RWPE2 (cell line): ENCODE measurements at regions not wholly inside any gene's neighbourhood (a gene's known extent, or its start where the extent isn't known, plus 50 kb on each side); places are given as distances from the start of the nearest gene placed in this dataset.

ENCODE experiments used
- ATAC-seq: fragments of 200-7000 bp; cut with Tn5 transposase; 3 replicates; pipeline ENCODE4 v1.9.1; 2021; ENCODE audit warnings: low read depth
- DNase-seq: peaks from one replicate; pipeline ENCODE4 v3.0.0-alpha.2; 2020; ENCODE audit warnings: low spot score
- H3K27ac ChIP-seq: fragments of 450-650 bp; 2 replicates; pipeline ENCODE4 v1.5.1; 2017; ENCODE audit warnings: mild to moderate bottlenecking; ENCODE audit not compliant: poor library complexity, severe bottlenecking
- H3K27me3 ChIP-seq: fragments of 250-450 bp; sonication (Bioruptor Pico); 2 replicates; pipeline ENCODE4 v1.5.1; 2021; ENCODE audit warnings: mild to moderate bottlenecking, moderate library complexity; ENCODE audit not compliant: insufficient read depth, poor library complexity, severe bottlenecking
- H3K36me3 ChIP-seq: fragments of 250-450 bp; sonication (Bioruptor Pico); 2 replicates; pipeline ENCODE4 v1.5.1; 2020; ENCODE audit warnings: low read depth, mild to moderate bottlenecking, moderate library complexity
- H3K4me1 ChIP-seq: fragments of 250-450 bp; sonication (Bioruptor Pico); 2 replicates; pipeline ENCODE4 v1.5.1; 2021; ENCODE audit warnings: mild to moderate bottlenecking, moderate library complexity; ENCODE audit not compliant: insufficient read depth, poor library complexity, severe bottlenecking
- H3K4me3 ChIP-seq: fragments of 250-450 bp; sonication (Bioruptor Pico); 2 replicates; pipeline ENCODE4 v1.5.1; 2021; ENCODE audit warnings: mild to moderate bottlenecking, moderate library complexity; ENCODE audit not compliant: severe bottlenecking
- H3K9me3 ChIP-seq: fragments of 250-450 bp; sonication (Bioruptor Pico); 2 replicates; pipeline ENCODE4 v1.5.1; 2021; ENCODE audit warnings: mild to moderate bottlenecking, moderate library complexity; ENCODE audit not compliant: severe bottlenecking
- TF ChIP-seq, protein P1 (sequence below): fragments of 450-650 bp; IDR thresholded peaks from one replicate; pipeline ENCODE4 v1.5.1; 2017; ENCODE audit warnings: mild to moderate bottlenecking, moderate library complexity; ENCODE audit not compliant: poor library complexity, severe bottlenecking

DNA sequence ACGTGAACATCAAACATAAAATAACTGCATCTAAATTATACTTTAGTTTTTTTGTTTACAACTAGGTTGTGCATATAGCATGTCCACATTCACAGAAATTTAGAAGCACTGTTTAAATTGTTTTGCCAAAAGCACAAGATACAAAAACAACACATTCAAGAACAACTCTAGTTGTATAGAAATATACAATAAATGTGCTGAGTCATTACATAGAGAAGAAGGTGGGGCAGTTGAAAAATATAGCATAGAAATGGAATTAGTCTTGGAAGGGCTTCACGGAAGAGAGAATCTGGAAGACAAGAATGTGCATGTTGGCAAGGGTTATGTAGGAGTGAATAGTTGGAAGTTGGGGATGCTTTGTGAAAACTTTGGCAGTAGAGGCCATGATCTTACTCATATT, 239.0 kb upstream of the GLRA2 start:
- Histone ChIP-seq H3K9me3 (no peaks in the 10 kb centered on the region), H3K27me3 (no peaks in the 10 kb centered on the region), H3K27ac (no peak overlapping the region), H3K4me1 (no peaks in the 10 kb centered on the region), H3K36me3 (no peaks in the 10 kb centered on the region), H3K4me3 (no peak overlapping the region)
- TF ChIP-seq, protein P1, sequence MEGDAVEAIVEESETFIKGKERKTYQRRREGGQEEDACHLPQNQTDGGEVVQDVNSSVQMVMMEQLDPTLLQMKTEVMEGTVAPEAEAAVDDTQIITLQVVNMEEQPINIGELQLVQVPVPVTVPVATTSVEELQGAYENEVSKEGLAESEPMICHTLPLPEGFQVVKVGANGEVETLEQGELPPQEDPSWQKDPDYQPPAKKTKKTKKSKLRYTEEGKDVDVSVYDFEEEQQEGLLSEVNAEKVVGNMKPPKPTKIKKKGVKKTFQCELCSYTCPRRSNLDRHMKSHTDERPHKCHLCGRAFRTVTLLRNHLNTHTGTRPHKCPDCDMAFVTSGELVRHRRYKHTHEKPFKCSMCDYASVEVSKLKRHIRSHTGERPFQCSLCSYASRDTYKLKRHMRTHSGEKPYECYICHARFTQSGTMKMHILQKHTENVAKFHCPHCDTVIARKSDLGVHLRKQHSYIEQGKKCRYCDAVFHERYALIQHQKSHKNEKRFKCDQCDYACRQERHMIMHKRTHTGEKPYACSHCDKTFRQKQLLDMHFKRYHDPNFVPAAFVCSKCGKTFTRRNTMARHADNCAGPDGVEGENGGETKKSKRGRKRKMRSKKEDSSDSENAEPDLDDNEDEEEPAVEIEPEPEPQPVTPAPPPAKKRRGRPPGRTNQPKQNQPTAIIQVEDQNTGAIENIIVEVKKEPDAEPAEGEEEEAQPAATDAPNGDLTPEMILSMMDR: no peak
- ATAC-seq (no peak), DNase-seq (no peak)

DNA sequence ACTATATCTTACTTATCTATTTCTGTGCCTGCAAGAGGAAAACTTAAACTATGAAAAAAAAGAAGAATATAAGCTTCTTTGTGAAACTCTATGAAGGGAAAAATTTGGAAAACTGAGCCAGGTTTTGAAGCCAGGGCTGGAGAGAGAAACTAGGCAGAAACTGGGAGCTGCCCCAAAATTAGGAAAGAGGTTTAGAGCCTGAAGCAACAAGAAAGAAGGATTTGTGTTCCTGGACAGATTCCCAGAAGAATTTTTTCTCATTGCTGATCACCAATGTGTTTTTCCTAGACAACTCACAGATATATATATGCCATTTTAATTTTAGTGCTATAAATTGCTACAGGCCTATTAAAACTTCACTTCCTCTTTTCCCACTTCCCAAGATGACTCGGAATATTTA, 245.0 kb upstream of the GEMIN8 start:
- H3K27me3 ChIP-seq: no peaks in the 10 kb centered on the region

DNA sequence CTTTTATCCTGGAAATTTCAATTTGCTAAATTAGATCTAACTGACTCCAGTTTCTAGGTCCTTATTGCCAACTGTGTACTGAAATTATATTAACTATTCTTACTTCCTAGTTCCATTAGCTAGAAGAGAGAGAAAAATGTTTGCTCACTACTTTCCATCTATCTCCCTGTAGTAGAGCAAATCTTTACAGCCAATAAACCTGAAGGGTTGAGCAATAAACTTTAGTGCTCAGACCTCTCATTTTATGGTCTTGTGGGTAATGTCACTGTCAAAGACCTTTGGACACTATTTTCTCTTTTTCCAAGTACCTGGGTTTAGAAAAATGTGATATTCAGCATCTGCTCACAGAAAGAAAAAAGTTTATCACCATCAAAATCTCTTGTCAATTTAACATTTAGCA, 237.5 kb upstream of the GEMIN8 start:
- H3K4me1 ChIP-seq: no peaks in the 10 kb centered on the region
- ATAC-seq (no peak), DNase-seq (no peak)
- TF ChIP-seq, protein P1: no peak
- no peaks in the 10 kb centered on the region for H3K9me3 ChIP-seq
- no peak overlapping the region for H3K27ac ChIP-seq
- no peaks in the 10 kb centered on the region for H3K27me3 ChIP-seq
- no peaks in the 10 kb centered on the region for H3K36me3 ChIP-seq
- H3K4me3 ChIP-seq: no peak overlapping the region

More for the DNA sequence above, 245.0 kb upstream of the GEMIN8 start:
- H3K36me3 ChIP-seq: no peaks in the 10 kb centered on the region
- ATAC-seq (no peak), DNase-seq (no peak)
- H3K9me3 ChIP-seq: no peaks in the 10 kb centered on the region
- TF ChIP-seq, protein P1: no peak
- no peak overlapping the region for H3K4me3 ChIP-seq
- H3K27ac ChIP-seq: no peak overlapping the region
- no peaks in the 10 kb centered on the region for H3K4me1 ChIP-seq

DNA sequence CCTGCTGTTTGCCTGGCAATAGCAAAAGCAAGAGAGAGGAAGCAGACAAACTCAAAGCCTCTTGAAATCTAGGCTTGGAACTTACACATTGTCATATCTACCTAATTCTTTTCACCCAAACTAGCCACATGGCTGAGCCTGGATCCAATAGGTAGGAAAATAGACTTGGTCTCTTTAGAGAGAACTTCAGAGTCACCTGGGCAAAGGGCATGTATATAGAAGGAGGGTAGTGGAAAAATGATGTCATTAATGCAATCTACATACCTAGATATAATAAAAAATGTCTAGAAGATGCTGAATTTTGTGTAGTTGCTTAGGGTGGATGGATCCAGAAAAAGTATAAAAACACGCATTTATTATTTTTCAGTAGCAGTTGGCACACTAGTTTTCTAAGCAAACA, 237.0 kb upstream of the GEMIN8 start:
- TF ChIP-seq, protein P1: no peak
- Histone ChIP-seq H3K27ac (no peak overlapping the region), H3K36me3 (no peaks in the 10 kb centered on the region), H3K4me1 (no peaks in the 10 kb centered on the region), H3K27me3 (no peaks in the 10 kb centered on the region), H3K9me3 (no peaks in the 10 kb centered on the region), H3K4me3 (no peak overlapping the region)
- DNase-seq (no peak), ATAC-seq (no peak)

DNA sequence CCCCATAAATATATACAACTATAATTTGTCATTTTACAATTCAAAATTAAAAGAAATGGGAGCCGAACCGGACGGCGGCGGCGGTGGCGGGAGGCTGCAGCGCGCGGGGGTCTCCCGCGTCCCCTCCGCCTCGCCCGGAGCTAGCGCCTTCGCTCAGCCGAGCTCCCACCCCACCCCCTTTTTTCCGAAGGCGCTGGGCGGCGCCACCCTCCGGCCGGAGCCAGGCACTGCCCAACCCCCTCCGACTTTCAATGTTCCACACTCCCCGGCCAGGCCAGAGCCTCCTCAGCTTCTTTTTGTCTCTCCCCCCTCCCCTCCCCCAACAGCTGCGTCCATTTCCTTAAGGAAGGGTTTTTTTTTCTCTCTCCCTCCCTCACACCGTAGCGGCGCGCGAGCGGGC, 214.1 kb upstream of the GEMIN8 start:
- Histone ChIP-seq H3K36me3 (no peaks in the 10 kb centered on the region), H3K27me3 (no peaks in the 10 kb centered on the region)

More for the DNA sequence above, 214.1 kb upstream of the GEMIN8 start:
- DNase-seq (no peak), ATAC-seq (no peak)
- Histone ChIP-seq H3K27ac (no peak overlapping the region), H3K4me3 (no peak overlapping the region), H3K9me3 (no peaks in the 10 kb centered on the region), H3K4me1 (no peaks in the 10 kb centered on the region)
- TF ChIP-seq, protein P1: no peak
